OCI-LY7 (cell line): ENCODE measurements at regions not wholly inside any gene's neighbourhood (a gene's known extent, or its start where the extent isn't known, plus 50 kb on each side); places are given as distances from the start of the nearest gene placed in this dataset.

Source experiments
- BruUV-seq: library from RNA; stranded (reverse); fragments of 400-500 nt; replicated peaks from 2 replicates; lab custom pipeline; 2021; lab: Mats Ljungman, UMichigan
- CTCF ChIA-PET: fragments of 300-600 bp; sonication (Branson Sonifier 250); formaldehyde crosslinking; loops from one replicate; lab custom pipeline; 2022; ENCODE audit warnings: antibody characterized with exemption; ENCODE audit not compliant: unreplicated experiment; lab: Charles Lee
- POLR2A ChIA-PET: fragments of 300-600 bp; sonication (Branson Sonifier 250); formaldehyde crosslinking; loops from one replicate; lab custom pipeline; 2022; ENCODE audit warnings: antibody characterized with exemption; lab: Charles Lee
- DNase-seq: peaks from one replicate; pipeline ENCODE4 v3.0.0-alpha.2; 2015; ENCODE audit warnings: low spot score
- H2AFZ ChIP-seq: fragments of 200-600 bp; sonication (generic), shearing (Covaris generic); 2 replicates; pipeline ENCODE4 v1.6.1; 2014; ENCODE audit warnings: mild to moderate bottlenecking, antibody characterized with exemption, low read length, moderate library complexity
- H3K27ac ChIP-seq: fragments of 200-600 bp; sonication (generic); 2 replicates; pipeline ENCODE4 v1.5.1; 2014; ENCODE audit warnings: mixed run types, low read depth, mild to moderate bottlenecking, moderate library complexity, low read length, inconsistent platforms; ENCODE audit not compliant: poor library complexity, severe bottlenecking
- H3K36me3 ChIP-seq: fragments of 200-600 bp; sonication (generic); 2 replicates; pipeline ENCODE4 v1.6.1; 2014; ENCODE audit warnings: mild to moderate bottlenecking, antibody characterized with exemption, low read length, moderate library complexity, mixed read lengths; ENCODE audit not compliant: insufficient read depth
- H3K4me1 ChIP-seq: fragments of 200-600 bp; sonication (generic); 2 replicates; pipeline ENCODE4 v1.5.1; 2014; ENCODE audit warnings: mild to moderate bottlenecking, low read length; ENCODE audit not compliant: insufficient read depth, poor library complexity, severe bottlenecking
- H3K4me2 ChIP-seq: fragments of 200-600 bp; sonication (generic); 2 replicates; pipeline ENCODE4 v1.6.1; 2014; ENCODE audit warnings: mild to moderate bottlenecking, low read length
- H3K4me3 ChIP-seq: fragments of 200-600 bp; sonication (generic); 2 replicates; pipeline ENCODE4 v1.5.1; 2014; ENCODE audit warnings: mild to moderate bottlenecking, low read depth, low read length; ENCODE audit not compliant: poor library complexity, severe bottlenecking
- H3K79me2 ChIP-seq: fragments of 200-600 bp; sonication (generic); 2 replicates; pipeline ENCODE4 v1.6.1; 2016; ENCODE audit warnings: low read depth, mild to moderate bottlenecking, low read length, moderate library complexity, mixed read lengths; ENCODE audit not compliant: insufficient read depth
- H3K9me2 ChIP-seq: fragments of 200-600 bp; sonication (generic); 2 replicates; pipeline ENCODE4 v1.6.1; 2016; ENCODE audit warnings: mild to moderate bottlenecking, low read length, mixed read lengths; ENCODE audit not compliant: insufficient read depth
- H3K9me3 ChIP-seq: fragments of 200-600 bp; sonication (generic); 2 replicates; pipeline ENCODE4 v1.6.1; 2014; ENCODE audit warnings: mild to moderate bottlenecking, mixed run types, low read length, mixed read lengths
- H4K20me1 ChIP-seq: fragments of 200-600 bp; sonication (generic); 2 replicates; pipeline ENCODE4 v1.6.1; 2014; ENCODE audit warnings: mild to moderate bottlenecking, antibody characterized with exemption, low read length, moderate library complexity, mixed read lengths; ENCODE audit not compliant: insufficient read depth
- CTCF ChIP-seq: fragments of 200-600 bp; sonication (generic); conservative IDR thresholded peaks from 2 replicates; pipeline ENCODE4 v1.5.1; 2014; ENCODE audit warnings: mild to moderate bottlenecking, antibody characterized with exemption, low read length, moderate library complexity, mixed read lengths
- EZH2phosphoT487 ChIP-seq: fragments of 200-600 bp; sonication (generic); IDR thresholded peaks from 2 replicates; pipeline ENCODE4 v1.6.1; 2018; ENCODE audit warnings: low read depth, borderline replicate concordance, mild to moderate bottlenecking, mixed run types, antibody characterized with exemption, low read length, moderate library complexity, mixed read lengths
- intact Hi-C: fragments of 100-400 bp; cut with micrococcal nuclease; formaldehyde crosslinking; loops from one replicate; pipeline ENCODE4 v1.10.0; 2022; ENCODE audit not compliant: unreplicated experiment

GRCh38 chr18:56067214-56067894 lies 479.4 kb upstream of the TCF4 start:
- Histone ChIP-seq H2AFZ (no peak overlapping the region), H3K9me3 (no peaks in the 10 kb centered on the region), H3K4me3 (no peak overlapping the region), H3K79me2 (no peaks in the 10 kb centered on the region), H4K20me1 (no peaks in the 10 kb centered on the region), H3K4me1 (no peaks in the 10 kb centered on the region), H3K36me3 (no peaks in the 10 kb centered on the region), H3K9me2 (no peaks in the 10 kb centered on the region), H3K4me2 (no peak overlapping the region), H3K27ac (no peak overlapping the region)
- DNase-seq, result no peak
- BruUV-seq, result no TSS peak
- TF ChIP-seq EZH2phosphoT487 (no peak), CTCF (no peak)
- ChIA-PET CTCF (no interaction called here), POLR2A (no interaction called here)
- intact Hi-C loops, result no loop called here

GRCh38 chr18:56066524-56067213 lies 478.7 kb upstream of the TCF4 start:
- no peaks in the 10 kb centered on the region for H3K4me1 ChIP-seq
- BruUV-seq, result no TSS peak
- ChIA-PET CTCF (no interaction called here), POLR2A (no interaction called here)
- H4K20me1 ChIP-seq, result no peaks in the 10 kb centered on the region
- no peak overlapping the region for H3K27ac ChIP-seq
- H2AFZ ChIP-seq, result no peak overlapping the region
- TF ChIP-seq EZH2phosphoT487 (no peak), CTCF (no peak)
- H3K9me3 ChIP-seq, result no peaks in the 10 kb centered on the region
- no peaks in the 10 kb centered on the region for H3K79me2 ChIP-seq
- intact Hi-C loops, result no loop called here
- no peak overlapping the region for H3K4me2 ChIP-seq
- H3K36me3 ChIP-seq, result no peaks in the 10 kb centered on the region
- H3K9me2 ChIP-seq, result no peaks in the 10 kb centered on the region
- H3K4me3 ChIP-seq, result no peak overlapping the region
- DNase-seq, result no peak

- Histone ChIP-seq H3K9me2 (no peaks in the 10 kb centered on the region), H2AFZ (no peak overlapping the region), H3K4me2 (no peak overlapping the region), H3K36me3 (no peaks in the 10 kb centered on the region), H3K27ac (no peak overlapping the region), H3K4me1 (no peaks in the 10 kb centered on the region), H3K79me2 (no peaks in the 10 kb centered on the region), H4K20me1 (no peaks in the 10 kb centered on the region), H3K9me3 (no peaks in the 10 kb centered on the region), H3K4me3 (no peak overlapping the region)
- BruUV-seq, result no TSS peak
- ChIA-PET CTCF (no interaction called here), POLR2A (no interaction called here)
- DNase-seq, result no peak
- TF ChIP-seq EZH2phosphoT487, result no peak
- TF ChIP-seq CTCF, result no peak
- intact Hi-C loops, result no loop called here
Observed at GRCh38 chr18:56065086-56065485, 477.1 kb upstream of the TCF4 start.
